H9 (cell line): ENCODE measurements at regions not wholly inside any gene's neighbourhood (a gene's known extent, or its start where the extent isn't known, plus 50 kb on each side); places are given as distances from the start of the nearest gene placed in this dataset.

Experiments used
- DNase-seq: peaks from one replicate; pipeline ENCODE4 v3.0.0-alpha.2; 2017
- H2AFZ ChIP-seq: one replicate; pipeline ENCODE4 v1.6.1; 2013; ENCODE audit warnings: mild to moderate bottlenecking, low read length, control low read depth, moderate library complexity
- H2AK5ac ChIP-seq: 2 replicates; pipeline ENCODE4 v1.6.1; 2013; ENCODE audit warnings: low read length, control low read depth, mixed read lengths; ENCODE audit not compliant: insufficient read length
- H2BK120ac ChIP-seq: one replicate; pipeline ENCODE4 v1.6.1; 2013; ENCODE audit warnings: low read depth, mild to moderate bottlenecking, low read length, control low read depth, inconsistent platforms; ENCODE audit not compliant: poor library complexity, severe bottlenecking
- H2BK12ac ChIP-seq: 2 replicates; pipeline ENCODE4 v1.6.1; 2013; ENCODE audit warnings: low read length, control low read depth, mixed read lengths, low read depth; ENCODE audit not compliant: insufficient read length
- H2BK15ac ChIP-seq: 2 replicates; pipeline ENCODE4 v1.6.1; 2013; ENCODE audit warnings: low read depth, low read length, control low read depth
- H2BK20ac ChIP-seq: one replicate; pipeline ENCODE4 v1.6.1; 2013; ENCODE audit warnings: low read depth, mild to moderate bottlenecking, low read length, control low read depth, inconsistent platforms; ENCODE audit not compliant: poor library complexity, severe bottlenecking
- H2BK5ac ChIP-seq: 2 replicates; pipeline ENCODE4 v1.6.1; 2013; ENCODE audit warnings: low read length, control low read depth, mixed read lengths; ENCODE audit not compliant: insufficient read length
- H3K14ac ChIP-seq: 2 replicates; pipeline ENCODE4 v1.6.1; 2013; ENCODE audit warnings: low read length, control low read depth; ENCODE audit not compliant: insufficient read depth
- H3K18ac ChIP-seq: 2 replicates; pipeline ENCODE4 v1.6.1; 2013; ENCODE audit warnings: low read depth, mild to moderate bottlenecking, mixed read lengths, low read length, control low read depth; ENCODE audit not compliant: insufficient read length
- H3K23ac ChIP-seq: 2 replicates; pipeline ENCODE4 v1.6.1; 2013; ENCODE audit warnings: low read length, control low read depth, mixed read lengths, low read depth; ENCODE audit not compliant: insufficient read length
- H3K23me2 ChIP-seq: 2 replicates; pipeline ENCODE4 v1.6.1; 2013; ENCODE audit warnings: low read depth, mild to moderate bottlenecking, mixed read lengths, low read length, control low read depth; ENCODE audit not compliant: insufficient read length, poor library complexity, severe bottlenecking
- H3K27ac ChIP-seq: 2 replicates; pipeline ENCODE4 v1.5.1; 2013; ENCODE audit warnings: low read length, control low read depth, mixed read lengths, low read depth; ENCODE audit not compliant: insufficient read length
- H3K27me3 ChIP-seq: 2 replicates; pipeline ENCODE4 v1.6.1; 2013; ENCODE audit warnings: low read length, control low read depth, inconsistent platforms; ENCODE audit not compliant: insufficient read depth
- H3K4ac ChIP-seq: 2 replicates; pipeline ENCODE4 v1.6.1; 2013; ENCODE audit warnings: low read depth, mild to moderate bottlenecking, control low read depth, inconsistent platforms, low read length, moderate library complexity
- H3K4me1 ChIP-seq: 2 replicates; pipeline ENCODE4 v1.6.1; 2013; ENCODE audit warnings: low read length, control low read depth, inconsistent platforms; ENCODE audit not compliant: insufficient read depth
- H3K4me2 ChIP-seq: 2 replicates; pipeline ENCODE4 v1.6.1; 2013; ENCODE audit warnings: low read length, control low read depth, mixed read lengths; ENCODE audit not compliant: insufficient read length, insufficient read depth
- H3K56ac ChIP-seq: 2 replicates; pipeline ENCODE4 v1.6.1; 2013; ENCODE audit warnings: low read depth, mild to moderate bottlenecking, mixed read lengths, low read length, control low read depth; ENCODE audit not compliant: insufficient read length
- H3K79me1 ChIP-seq: 2 replicates; pipeline ENCODE4 v1.6.1; 2013; ENCODE audit warnings: low read depth, mild to moderate bottlenecking, moderate library complexity, low read length, control low read depth, inconsistent platforms; ENCODE audit not compliant: insufficient read depth, poor library complexity, severe bottlenecking
- H3K79me2 ChIP-seq: 2 replicates; pipeline ENCODE4 v1.6.1; 2013; ENCODE audit warnings: low read length, control low read depth, inconsistent platforms; ENCODE audit not compliant: insufficient read depth
- H3K9ac ChIP-seq: 2 replicates; pipeline ENCODE4 v1.6.1; 2013; ENCODE audit warnings: low read length, control low read depth, mixed read lengths; ENCODE audit not compliant: insufficient read length; ENCODE audit errors: extremely low read depth
- H3K9me3 ChIP-seq: one replicate; pipeline ENCODE4 v1.6.1; 2013; ENCODE audit warnings: low read depth, low read length, inconsistent platforms; ENCODE audit not compliant: control insufficient read depth
- H3T11ph ChIP-seq: one replicate; pipeline ENCODE4 v1.6.1; 2013; ENCODE audit warnings: mild to moderate bottlenecking, low read length, control low read depth, inconsistent platforms
- H4K20me1 ChIP-seq: one replicate; pipeline ENCODE4 v1.6.1; 2013; ENCODE audit not compliant: control insufficient read depth, insufficient read length, insufficient read depth
- H4K5ac ChIP-seq: 2 replicates; pipeline ENCODE4 v1.6.1; 2013; ENCODE audit warnings: low read depth, mild to moderate bottlenecking, mixed read lengths, low read length, control low read depth; ENCODE audit not compliant: insufficient read length
- H4K8ac ChIP-seq: replicated peaks from 2 replicates; pipeline ENCODE4 v1.6.1; 2013; ENCODE audit warnings: low read length, control low read depth, mixed read lengths, low read depth; ENCODE audit not compliant: insufficient read length
- H4K91ac ChIP-seq: 2 replicates; pipeline ENCODE4 v1.6.1; 2013; ENCODE audit warnings: low read depth, mild to moderate bottlenecking, moderate library complexity, mixed read lengths, low read length, control low read depth; ENCODE audit not compliant: insufficient read length
- H3K27ac Mint-ChIP-seq, 3 experiments: 2 replicates in 2 of 3; 3 replicates in 1 of 3; pipeline ENCODE4 v1.8.0; 2020 to 2021; ENCODE audit warnings: mixed read lengths in 3 of 3, mild to moderate bottlenecking in 1 of 3, moderate library complexity in 1 of 3
- H3K27me3 Mint-ChIP-seq: 2 replicates; pipeline ENCODE4 v1.8.0; 2021; ENCODE audit warnings: low read depth, mild to moderate bottlenecking, moderate library complexity, mixed read lengths
- H3K36me3 Mint-ChIP-seq, 3 experiments: 2 replicates in 2 of 3; 3 replicates in 1 of 3; pipeline ENCODE4 v1.8.0; 2020 to 2021; ENCODE audit warnings: low read depth in 3 of 3, mixed read lengths in 3 of 3; ENCODE audit not compliant: insufficient read depth in 1 of 3
- H3K4me1 Mint-ChIP-seq, 2 experiments: 2 replicates each; pipeline ENCODE4 v1.8.0; 2020; ENCODE audit warnings: mixed read lengths in 2 of 2
- H3K4me3 Mint-ChIP-seq, 2 experiments: 2 replicates in 1 of 2; 3 replicates in 1 of 2; pipeline ENCODE4 v1.8.0; 2020 to 2021; ENCODE audit warnings: mild to moderate bottlenecking in 2 of 2, mixed read lengths in 2 of 2, moderate library complexity in 1 of 2
- H3K9me3 Mint-ChIP-seq, 2 experiments: 2 replicates in 1 of 2; 3 replicates in 1 of 2; pipeline ENCODE4 v1.8.0; 2020; ENCODE audit warnings: mild to moderate bottlenecking in 2 of 2, mixed read lengths in 2 of 2, moderate library complexity in 1 of 2
- WGBS: extraction: QIAGEN DNeasy Blood & Tissue Kit; methylation state at CpG from one replicate; pipeline ENCODE4 v1.1.7; 2013; ENCODE audit warnings: missing lambda C conversion rate, low lambda C conversion rate, mixed read lengths; ENCODE audit not compliant: insufficient read length; ENCODE audit errors: extremely low coverage; 5-methylcytosine and 5-hydroxymethylcytosine counted together
- TF ChIP-seq, protein P1 (sequence below): fragments of 200-600 bp; sonication (generic); conservative IDR thresholded peaks from 3 replicates; pipeline ENCODE4 v1.8.0; 2021; ENCODE audit warnings: antibody characterized with exemption, mild to moderate bottlenecking

- peaks cover 3% of the 10 kb centered on the region for H3K27me3 Mint-ChIP-seq
Measured at GRCh38 chr12:13371797-13372196, 175.3 kb downstream of the EMP1 start.

More at GRCh38 chr12:13371797-13372196, 175.3 kb downstream of the EMP1 start:
- H2BK15ac ChIP-seq, result no peak overlapping the region
- H2AFZ ChIP-seq, result no peak overlapping the region
- H3T11ph ChIP-seq, result no peak overlapping the region
- no peak overlapping the region for H3K18ac ChIP-seq
- WGBS, result no CpG with 5 or more reads among the region's 2 CpGs
- no peaks in the 10 kb centered on the region for H3K4me1 ChIP-seq
- no peak overlapping the region for H3K4ac ChIP-seq
- no peaks in the 10 kb centered on the region for H3K23me2 ChIP-seq
- H3K23ac ChIP-seq, result no peak overlapping the region
- H4K5ac ChIP-seq, result no peak overlapping the region
- Mint-ChIP-seq H3K27ac (no peak overlapping the region), H3K4me1 (peaks cover 13 to 17% of the 10 kb centered on the region in 2 experiments), H3K9me3 (peaks cover 1 to 2% of the 10 kb centered on the region in 2 experiments; a peak in 3 of 5 replicates), H3K36me3 (peaks cover 0 to 3% (median 0%) of the 10 kb centered on the region in 3 experiments; a peak in 2 of 7 replicates), H3K4me3 (no peak overlapping the region)
- H4K20me1 ChIP-seq, result no peaks in the 10 kb centered on the region
- TF ChIP-seq, protein P1, sequence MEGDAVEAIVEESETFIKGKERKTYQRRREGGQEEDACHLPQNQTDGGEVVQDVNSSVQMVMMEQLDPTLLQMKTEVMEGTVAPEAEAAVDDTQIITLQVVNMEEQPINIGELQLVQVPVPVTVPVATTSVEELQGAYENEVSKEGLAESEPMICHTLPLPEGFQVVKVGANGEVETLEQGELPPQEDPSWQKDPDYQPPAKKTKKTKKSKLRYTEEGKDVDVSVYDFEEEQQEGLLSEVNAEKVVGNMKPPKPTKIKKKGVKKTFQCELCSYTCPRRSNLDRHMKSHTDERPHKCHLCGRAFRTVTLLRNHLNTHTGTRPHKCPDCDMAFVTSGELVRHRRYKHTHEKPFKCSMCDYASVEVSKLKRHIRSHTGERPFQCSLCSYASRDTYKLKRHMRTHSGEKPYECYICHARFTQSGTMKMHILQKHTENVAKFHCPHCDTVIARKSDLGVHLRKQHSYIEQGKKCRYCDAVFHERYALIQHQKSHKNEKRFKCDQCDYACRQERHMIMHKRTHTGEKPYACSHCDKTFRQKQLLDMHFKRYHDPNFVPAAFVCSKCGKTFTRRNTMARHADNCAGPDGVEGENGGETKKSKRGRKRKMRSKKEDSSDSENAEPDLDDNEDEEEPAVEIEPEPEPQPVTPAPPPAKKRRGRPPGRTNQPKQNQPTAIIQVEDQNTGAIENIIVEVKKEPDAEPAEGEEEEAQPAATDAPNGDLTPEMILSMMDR, result no peak
- no peaks in the 10 kb centered on the region for H3K79me2 ChIP-seq
- no peak overlapping the region for H3K9ac ChIP-seq
- H2BK12ac ChIP-seq, result no peak overlapping the region
- no peaks in the 10 kb centered on the region for H3K27me3 ChIP-seq
- no peak overlapping the region for H3K27ac ChIP-seq
- H3K79me1 ChIP-seq, result no peaks in the 10 kb centered on the region
- no peak overlapping the region for H2BK120ac ChIP-seq
- H3K9me3 ChIP-seq, result no peaks in the 10 kb centered on the region
- no peak overlapping the region for H2AK5ac ChIP-seq
- H3K14ac ChIP-seq, result no peak overlapping the region
- no peak overlapping the region for H2BK5ac ChIP-seq
- H4K91ac ChIP-seq, result no peak overlapping the region
- no peak for DNase-seq
- H2BK20ac ChIP-seq, result no peak overlapping the region
- H4K8ac ChIP-seq, result no peak overlapping the region
- H3K4me2 ChIP-seq, result no peak overlapping the region
- no peak overlapping the region for H3K56ac ChIP-seq
